ENCODE measurements at regions not wholly inside any gene's neighbourhood (a gene's known extent, or its start where the extent isn't known, plus 50 kb on each side); places are given as distances from the start of the nearest gene placed in this dataset.

- DNase-seq (ENCODE audit: low read depth), result no peak
- TF ChIP-seq CTCF (IDR thresholded peaks at IDR 0.05; ENCODE audit: insufficient read depth, low read depth, low read length, missing control alignments), result no peak
- no peak overlapping the region for H3K4me3 ChIP-seq (ENCODE audit: low read depth, low read length)
These were observed 90.6 kb upstream of the LRIG3 start for GRCh38 chr12:59010941-59011340.

- DNase-seq (ENCODE audit: low read depth), result no peak
- no peak for TF ChIP-seq CTCF (IDR thresholded peaks at IDR 0.05; ENCODE audit: insufficient read depth, low read depth, low read length, missing control alignments)
- no peak overlapping the region for H3K4me3 ChIP-seq (ENCODE audit: low read depth, low read length)
These were observed 89.8 kb upstream of the LRIG3 start for GRCh38 chr12:59010118-59010517.

- TF ChIP-seq CTCF (IDR thresholded peaks at IDR 0.05; ENCODE audit: insufficient read depth, low read depth, low read length, missing control alignments), result no peak
- H3K4me3 ChIP-seq (ENCODE audit: low read depth, low read length), result no peak overlapping the region
- no peak for DNase-seq (ENCODE audit: low read depth)
These were observed 87.3 kb upstream of the LRIG3 start for GRCh38 chr12:59007620-59008019.

- H3K4me3 ChIP-seq (ENCODE audit: low read depth, low read length), result no peak overlapping the region
- TF ChIP-seq CTCF (IDR thresholded peaks at IDR 0.05; ENCODE audit: insufficient read depth, low read depth, low read length, missing control alignments), result no peak
- DNase-seq (ENCODE audit: low read depth), result no peak
These were observed 85.1 kb upstream of the LRIG3 start for GRCh38 chr12:59005193-59005955.

GRCh38 chr12:59004456-59004855, 84.2 kb upstream of the LRIG3 start:
- H3K4me3 ChIP-seq (ENCODE audit: low read depth, low read length), result no peak overlapping the region
- DNase-seq (ENCODE audit: low read depth), result no peak
- no peak for TF ChIP-seq CTCF (IDR thresholded peaks at IDR 0.05; ENCODE audit: insufficient read depth, low read depth, low read length, missing control alignments)

- no peak overlapping the region for H3K4me3 ChIP-seq (ENCODE audit: low read depth, low read length)
- no peak for TF ChIP-seq CTCF (IDR thresholded peaks at IDR 0.05; ENCODE audit: insufficient read depth, low read depth, low read length, missing control alignments)
- no peak for DNase-seq (ENCODE audit: low read depth)
These were observed 75.5 kb upstream of the LRIG3 start for GRCh38 chr12:58995666-58996363.

Measured in GM12865 (cell line).